ENCODE measurements at regions not wholly inside any gene's neighbourhood (a gene's known extent, or its start where the extent isn't known, plus 50 kb on each side); places are given as distances from the start of the nearest gene placed in this dataset.

DNA sequence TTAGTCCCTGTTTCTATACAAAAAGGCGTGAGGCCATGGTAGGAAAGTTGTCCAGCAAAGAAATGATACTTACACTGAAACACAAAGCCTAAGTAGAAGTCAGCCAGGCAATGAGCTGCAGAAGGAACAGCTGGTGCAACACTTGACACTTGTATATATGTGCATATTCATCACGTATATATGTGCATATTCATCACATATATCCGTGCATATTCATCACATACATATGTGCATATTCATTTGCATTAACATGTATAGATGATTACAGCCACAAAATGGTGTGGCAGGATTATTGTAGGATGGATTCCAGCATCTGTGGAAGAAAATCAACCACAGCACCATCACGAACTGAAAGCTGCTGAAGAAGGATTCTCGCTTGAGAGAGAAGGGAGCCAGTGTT, 189.0 kb upstream of the RGS18 start:
- no peak for TF ChIP-seq POLR2A (IDR thresholded peaks at IDR 0.05)
- TF ChIP-seq, protein P1, sequence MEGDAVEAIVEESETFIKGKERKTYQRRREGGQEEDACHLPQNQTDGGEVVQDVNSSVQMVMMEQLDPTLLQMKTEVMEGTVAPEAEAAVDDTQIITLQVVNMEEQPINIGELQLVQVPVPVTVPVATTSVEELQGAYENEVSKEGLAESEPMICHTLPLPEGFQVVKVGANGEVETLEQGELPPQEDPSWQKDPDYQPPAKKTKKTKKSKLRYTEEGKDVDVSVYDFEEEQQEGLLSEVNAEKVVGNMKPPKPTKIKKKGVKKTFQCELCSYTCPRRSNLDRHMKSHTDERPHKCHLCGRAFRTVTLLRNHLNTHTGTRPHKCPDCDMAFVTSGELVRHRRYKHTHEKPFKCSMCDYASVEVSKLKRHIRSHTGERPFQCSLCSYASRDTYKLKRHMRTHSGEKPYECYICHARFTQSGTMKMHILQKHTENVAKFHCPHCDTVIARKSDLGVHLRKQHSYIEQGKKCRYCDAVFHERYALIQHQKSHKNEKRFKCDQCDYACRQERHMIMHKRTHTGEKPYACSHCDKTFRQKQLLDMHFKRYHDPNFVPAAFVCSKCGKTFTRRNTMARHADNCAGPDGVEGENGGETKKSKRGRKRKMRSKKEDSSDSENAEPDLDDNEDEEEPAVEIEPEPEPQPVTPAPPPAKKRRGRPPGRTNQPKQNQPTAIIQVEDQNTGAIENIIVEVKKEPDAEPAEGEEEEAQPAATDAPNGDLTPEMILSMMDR (IDR thresholded peaks at IDR 0.05), result no peak
- TF ChIP-seq EP300 (IDR thresholded peaks at IDR 0.05), result no peak
- no peak for TF ChIP-seq POLR2AphosphoS5 (IDR thresholded peaks at IDR 0.05)

Measured in suprapubic skin (tissue), 4 donors.